ENCODE measurements at regions not wholly inside any gene's neighbourhood (a gene's known extent, or its start where the extent isn't known, plus 50 kb on each side); places are given as distances from the start of the nearest gene placed in this dataset.
A peak's percentile ranks its signal among the peaks of the same experiment; 100 is the strongest.

DNA sequence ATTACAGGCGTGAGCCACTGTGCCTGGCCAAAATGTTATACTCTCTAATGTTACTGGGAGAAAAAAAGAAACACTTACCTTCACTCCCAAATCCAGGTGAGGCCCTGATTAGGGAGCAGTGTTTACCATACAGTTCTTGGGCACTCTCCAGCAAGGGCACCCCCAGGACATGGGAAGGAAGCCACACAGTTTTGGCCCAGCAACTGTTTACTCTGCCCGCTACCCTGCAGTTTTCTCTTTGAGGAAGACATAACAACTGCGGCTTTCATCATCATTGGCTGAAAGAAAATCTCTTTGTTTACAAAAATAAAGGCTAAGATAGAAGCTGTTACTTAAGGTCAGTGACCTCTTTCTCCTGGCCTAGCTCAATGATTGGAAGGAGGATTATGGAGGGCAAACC lies 145.5 kb upstream of the DUSP21 start:
- ChIA-PET POLR2A (no interaction called here), CTCF (no interaction called here)
- no peak for DNase-seq (ENCODE audit: low read depth, low spot score)
- TF ChIP-seq, protein P1, sequence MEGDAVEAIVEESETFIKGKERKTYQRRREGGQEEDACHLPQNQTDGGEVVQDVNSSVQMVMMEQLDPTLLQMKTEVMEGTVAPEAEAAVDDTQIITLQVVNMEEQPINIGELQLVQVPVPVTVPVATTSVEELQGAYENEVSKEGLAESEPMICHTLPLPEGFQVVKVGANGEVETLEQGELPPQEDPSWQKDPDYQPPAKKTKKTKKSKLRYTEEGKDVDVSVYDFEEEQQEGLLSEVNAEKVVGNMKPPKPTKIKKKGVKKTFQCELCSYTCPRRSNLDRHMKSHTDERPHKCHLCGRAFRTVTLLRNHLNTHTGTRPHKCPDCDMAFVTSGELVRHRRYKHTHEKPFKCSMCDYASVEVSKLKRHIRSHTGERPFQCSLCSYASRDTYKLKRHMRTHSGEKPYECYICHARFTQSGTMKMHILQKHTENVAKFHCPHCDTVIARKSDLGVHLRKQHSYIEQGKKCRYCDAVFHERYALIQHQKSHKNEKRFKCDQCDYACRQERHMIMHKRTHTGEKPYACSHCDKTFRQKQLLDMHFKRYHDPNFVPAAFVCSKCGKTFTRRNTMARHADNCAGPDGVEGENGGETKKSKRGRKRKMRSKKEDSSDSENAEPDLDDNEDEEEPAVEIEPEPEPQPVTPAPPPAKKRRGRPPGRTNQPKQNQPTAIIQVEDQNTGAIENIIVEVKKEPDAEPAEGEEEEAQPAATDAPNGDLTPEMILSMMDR (IDR thresholded peaks at IDR 0.05; ENCODE audit: insufficient read depth, low read length, missing control alignments): no peak
- H3K4me3 ChIP-seq (ENCODE audit: low read depth, low read length): no peak overlapping the region

DNA sequence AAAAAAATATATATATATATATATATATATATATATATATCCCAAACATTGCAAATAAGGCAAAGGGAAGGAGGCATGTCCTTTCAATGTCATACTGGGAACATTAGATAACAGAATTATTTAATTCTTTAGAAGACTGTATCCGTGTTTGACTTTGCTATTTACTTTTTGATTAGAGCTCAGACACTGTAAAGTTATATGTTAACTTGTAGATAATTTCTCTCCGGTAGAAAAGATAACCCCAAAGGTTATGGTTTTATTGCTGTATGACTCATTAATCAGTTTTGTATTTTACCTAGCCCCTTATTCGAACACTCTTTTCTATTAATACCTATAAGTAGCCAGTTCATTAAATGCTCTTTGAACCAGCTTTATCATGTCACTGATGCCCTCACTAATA lies 150.6 kb upstream of the DUSP21 start:
- no peak overlapping the region for H3K4me3 ChIP-seq (ENCODE audit: low read depth, low read length)
- no peak for DNase-seq (ENCODE audit: low read depth, low spot score)
- POLR2A ChIA-PET: no interaction called here
- TF ChIP-seq, protein P1 (IDR thresholded peaks at IDR 0.05; ENCODE audit: insufficient read depth, low read length, missing control alignments): no peak
- CTCF ChIA-PET: no interaction called here

DNA sequence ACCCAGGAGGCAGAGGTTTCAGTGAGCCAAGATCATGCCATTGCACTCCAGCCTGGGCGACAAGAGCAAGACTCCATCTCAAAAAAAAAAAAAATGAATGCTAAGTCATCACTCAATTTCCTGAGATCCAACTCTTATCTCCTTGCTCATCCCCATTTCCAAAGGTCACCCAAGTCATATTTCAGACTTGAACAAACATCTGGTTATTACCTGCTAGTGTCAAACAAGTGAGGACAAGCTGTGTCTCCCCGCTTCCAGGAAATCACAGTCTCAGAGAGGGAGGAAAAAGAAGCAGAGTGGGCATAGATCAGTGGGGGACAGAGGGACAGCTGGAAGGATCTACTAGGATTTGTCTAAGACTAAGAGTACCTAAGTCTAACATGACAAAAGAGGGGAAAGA lies 147.5 kb upstream of the FUNDC1 start:
- TF ChIP-seq, protein P1 (IDR thresholded peaks at IDR 0.05; ENCODE audit: insufficient read depth, low read length, missing control alignments): no peak
- POLR2A ChIA-PET: no interaction called here

DNA sequence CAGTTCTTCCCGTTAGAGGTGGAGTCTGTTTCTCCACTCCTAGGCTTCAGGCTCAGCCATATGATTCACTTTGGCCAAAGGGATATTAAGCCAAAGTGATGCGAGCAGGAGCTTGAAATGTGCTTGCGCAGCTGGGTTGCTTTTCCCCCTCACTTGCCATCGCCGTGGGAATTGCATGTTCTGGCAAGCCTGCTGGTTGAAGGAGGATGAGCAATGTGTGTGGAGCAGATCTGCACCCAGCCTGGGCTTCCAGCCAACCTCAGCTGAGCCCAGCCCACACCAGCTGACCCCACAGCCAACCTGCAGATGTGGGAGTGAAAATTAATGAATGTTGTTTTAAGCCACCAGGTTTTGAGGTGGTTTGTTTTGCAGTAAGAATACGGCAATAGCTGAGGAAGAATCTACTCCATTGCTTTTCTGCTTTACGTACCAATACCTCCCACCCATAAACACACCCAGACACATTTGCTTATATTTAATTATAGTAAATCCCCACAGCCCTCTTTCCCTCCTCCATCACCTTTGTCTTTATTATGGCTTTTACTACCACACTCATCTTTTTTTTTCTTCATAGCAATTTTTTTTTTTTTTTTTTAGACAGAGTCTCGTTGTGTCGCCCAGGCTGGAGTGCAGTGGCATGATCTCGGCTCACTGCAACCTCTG lies 132.8 kb upstream of the FUNDC1 start:
- TF ChIP-seq, protein P1 (IDR thresholded peaks at IDR 0.05; ENCODE audit: insufficient read depth, low read length, missing control alignments): no peak
- ChIA-PET CTCF (no interaction called here), POLR2A (no interaction called here)
- DNase-seq (ENCODE audit: low read depth, low spot score): peak; percentile 38
- no peak overlapping the region for H3K4me3 ChIP-seq (ENCODE audit: low read depth, low read length)

More for the DNA sequence above, 147.5 kb upstream of the FUNDC1 start:
- CTCF ChIA-PET: no interaction called here
- no peak overlapping the region for H3K4me3 ChIP-seq (ENCODE audit: low read depth, low read length)
- DNase-seq (ENCODE audit: low read depth, low spot score): no peak

DNA sequence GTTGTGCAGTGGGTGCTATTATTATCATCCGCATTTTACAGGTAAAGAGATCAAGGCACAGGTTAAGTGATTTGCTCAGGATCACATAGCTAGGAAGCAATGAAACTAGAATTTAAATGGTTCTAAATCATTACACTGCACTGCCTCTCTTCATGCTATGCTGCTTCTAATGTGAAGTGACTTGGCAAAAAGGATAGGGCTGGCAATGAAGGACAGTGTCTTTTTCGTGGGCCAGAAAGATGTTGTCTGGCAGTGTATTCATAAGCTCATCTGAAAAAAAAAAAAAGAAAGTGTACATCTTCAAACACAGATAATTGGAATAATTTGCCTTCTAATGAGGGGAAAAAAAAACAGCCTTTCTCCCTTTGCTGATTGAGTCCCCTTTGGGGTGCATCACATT lies 132.2 kb upstream of the FUNDC1 start:
- H3K4me3 ChIP-seq (ENCODE audit: low read depth, low read length): no peak overlapping the region
- TF ChIP-seq, protein P1 (IDR thresholded peaks at IDR 0.05; ENCODE audit: insufficient read depth, low read length, missing control alignments): no peak
- ChIA-PET CTCF (no interaction called here), POLR2A (no interaction called here)
- no peak for DNase-seq (ENCODE audit: low read depth, low spot score)

DNA sequence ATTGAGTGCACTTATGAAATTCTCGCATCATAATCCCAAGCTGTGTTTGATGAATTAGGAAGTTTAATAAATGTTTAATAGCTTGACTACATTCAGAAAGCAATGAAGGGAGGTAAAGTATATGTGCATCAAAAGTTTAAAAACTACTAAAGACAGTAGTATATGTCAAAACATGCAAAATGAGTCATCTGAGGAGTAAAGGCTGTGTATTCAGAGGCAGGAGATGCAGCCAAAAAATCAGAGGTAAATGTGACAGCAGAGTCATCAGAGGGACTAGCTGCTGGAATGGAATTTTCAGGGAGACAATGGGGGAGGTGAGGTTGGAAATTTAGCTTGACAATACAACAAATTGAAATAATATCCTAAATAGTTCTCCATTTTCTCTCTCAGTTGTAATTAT lies 127.0 kb upstream of the FUNDC1 start:
- ChIA-PET POLR2A (no interaction called here), CTCF (no interaction called here)
- TF ChIP-seq, protein P1 (IDR thresholded peaks at IDR 0.05; ENCODE audit: insufficient read depth, low read length, missing control alignments): no peak
- DNase-seq (ENCODE audit: low read depth, low spot score): no peak
- no peak overlapping the region for H3K4me3 ChIP-seq (ENCODE audit: low read depth, low read length)

All from AG04449 (cell line).